MM.1S (cell line): ENCODE measurements at regions not wholly inside any gene's neighbourhood (a gene's known extent, or its start where the extent isn't known, plus 50 kb on each side); places are given as distances from the start of the nearest gene placed in this dataset.

Experiments
- CTCF ChIP-seq: fragments of 300-600 bp; sonication (generic); IDR thresholded peaks from 2 replicates; pipeline ENCODE4 v1.5.1; 2016; ENCODE audit warnings: antibody characterized with exemption, low read length, mixed read lengths
- EZH2 ChIP-seq: fragments of 300-600 bp; sonication (generic); optimal IDR thresholded peaks from 2 replicates; pipeline ENCODE3; 2017; ENCODE audit warnings: low read depth, mild to moderate bottlenecking, antibody characterized with exemption, low read length, mixed read lengths

DNA sequence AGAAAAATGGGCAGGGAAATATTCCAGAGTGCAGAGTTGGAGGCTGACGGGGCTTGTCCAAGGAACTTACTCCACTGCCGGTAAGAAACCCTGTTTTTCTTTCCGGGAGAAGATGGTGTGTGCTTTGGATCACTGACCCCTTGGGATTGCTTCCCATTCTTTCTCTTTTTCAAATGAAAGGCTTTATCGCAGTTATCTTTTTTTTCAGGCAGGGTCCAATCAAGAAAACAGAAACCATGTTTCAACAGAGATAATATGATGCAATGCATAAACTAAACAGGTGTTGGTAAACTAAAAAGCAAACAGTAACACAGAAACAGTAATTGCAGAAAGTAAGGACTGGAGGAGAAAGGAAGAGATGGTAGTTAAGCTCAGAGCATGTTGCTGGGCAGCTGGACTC is 145.1 kb downstream of the LYPLAL1 start:
- TF ChIP-seq CTCF (no peak), EZH2 (no peak)
